ENCODE measurements at regions not wholly inside any gene's neighbourhood (a gene's known extent, or its start where the extent isn't known, plus 50 kb on each side); places are given as distances from the start of the nearest gene placed in this dataset.

GRCh38 chr5:67409126-67409777 is 212.7 kb upstream of the CD180 start:
- intact Hi-C loops (cut with DNase I): no loop called here
- no peak for DNase-seq

GRCh38 chr5:67407979-67408378 is 211.4 kb upstream of the CD180 start:
- intact Hi-C loops (cut with DNase I): no loop called here
- no peak for DNase-seq

GRCh38 chr5:67405755-67406154 is 209.2 kb upstream of the CD180 start:
- DNase-seq: no peak
- intact Hi-C loops (cut with DNase I): no loop called here

- no peak for DNase-seq
- intact Hi-C loops (cut with DNase I): no loop called here
These were observed 208.4 kb upstream of the CD180 start for GRCh38 chr5:67405101-67405364.

GRCh38 chr5:67404256-67405100 is 207.9 kb upstream of the CD180 start:
- intact Hi-C loops (cut with DNase I): no loop called here
- DNase-seq: no peak

- intact Hi-C loops (cut with DNase I): no loop called here
These were observed 205.9 kb upstream of the CD180 start for GRCh38 chr5:67402526-67402925.

GRCh38 chr5:67401172-67401571 is 204.6 kb upstream of the CD180 start:
- intact Hi-C loops (cut with DNase I): no loop called here
- no peak for DNase-seq

More at GRCh38 chr5:67402526-67402925, 205.9 kb upstream of the CD180 start:
- DNase-seq: no peak

- intact Hi-C loops (cut with DNase I): no loop called here
- DNase-seq: no peak
These were observed 204.2 kb upstream of the CD180 start for GRCh38 chr5:67400752-67401151.

- intact Hi-C loops (cut with DNase I): loop anchor here (2.0 to 10.0 kb wide), 2 partner anchors 61 to 149 kb away; no protein-coding TSS in a partner anchor
- peak in 1 of 10 donors; percentile 32 for DNase-seq
These were observed 199.3 kb upstream of the CD180 start for GRCh38 chr5:67395790-67396418.

- DNase-seq: no peak
- intact Hi-C loops (cut with DNase I): loop anchor here (10.0 kb wide), 1 partner anchor 58 kb away; no protein-coding TSS in a partner anchor
These were observed 196.6 kb upstream of the CD180 start for GRCh38 chr5:67393211-67393610.

- DNase-seq: no peak
- intact Hi-C loops (cut with DNase I): loop anchor here (10.0 kb wide), 1 partner anchor 56 kb away; no protein-coding TSS in a partner anchor
These were observed 194.3 kb upstream of the CD180 start for GRCh38 chr5:67390935-67391334.

- DNase-seq: no peak
- intact Hi-C loops (cut with DNase I): no loop called here
These were observed 186.9 kb upstream of the CD180 start for GRCh38 chr5:67383451-67383850.

GRCh38 chr5:67381236-67381880 is 184.8 kb upstream of the CD180 start:
- intact Hi-C loops (cut with DNase I): no loop called here
- DNase-seq: no peak

GRCh38 chr5:67380431-67380830 is 183.8 kb upstream of the CD180 start:
- no peak for DNase-seq
- intact Hi-C loops (cut with DNase I): no loop called here

- DNase-seq: no peak
- intact Hi-C loops (cut with DNase I): no loop called here
These were observed 183.2 kb upstream of the CD180 start for GRCh38 chr5:67379753-67380152.

GRCh38 chr5:67378256-67378655 is 181.7 kb upstream of the CD180 start:
- DNase-seq: no peak

GRCh38 chr5:67377631-67378030 is 181.0 kb upstream of the CD180 start:
- peak in 2 of 10 donors; percentile 33 to 70 for DNase-seq
- intact Hi-C loops (cut with DNase I): no loop called here

More at GRCh38 chr5:67378256-67378655, 181.7 kb upstream of the CD180 start:
- intact Hi-C loops (cut with DNase I): no loop called here

GRCh38 chr5:67375606-67376005 is 179.0 kb upstream of the CD180 start:
- DNase-seq: no peak
- intact Hi-C loops (cut with DNase I): no loop called here

- intact Hi-C loops (cut with DNase I): no loop called here
- DNase-seq: no peak
These were observed 177.8 kb upstream of the CD180 start for GRCh38 chr5:67374378-67374777.

GRCh38 chr5:67373518-67373917 is 176.9 kb upstream of the CD180 start:
- DNase-seq: no peak
- intact Hi-C loops (cut with DNase I): no loop called here

GRCh38 chr5:67372887-67373286 is 176.3 kb upstream of the CD180 start:
- no peak for DNase-seq
- intact Hi-C loops (cut with DNase I): no loop called here

Measured in posterior cingulate gyrus (tissue), 11 donors.